Activated CD4-positive, alpha-beta T cell treated with anti-CD3 and anti-CD28 coated beads for 36 hours (primary cell): ENCODE measurements at regions not wholly inside any gene's neighbourhood (a gene's known extent, or its start where the extent isn't known, plus 50 kb on each side); places are given as distances from the start of the nearest gene placed in this dataset.

Experiments
- ATAC-seq: fragments of 200-7000 bp; cut with Tn5 transposase; one replicate; pipeline ENCODE4 v1.10.0; 2021; ENCODE audit warnings: mild to moderate bottlenecking, moderate library complexity
- CTCF ChIA-PET: fragments of 350-600 bp; sonication (Branson Sonifier 250); formaldehyde crosslinking; loops from one replicate; lab custom pipeline; 2021; ENCODE audit warnings: antibody characterized with exemption; lab: Charles Lee
- POLR2A ChIA-PET: fragments of 350-600 bp; sonication (Branson Sonifier 250); formaldehyde crosslinking; loops from one replicate; lab custom pipeline; 2021; ENCODE audit warnings: antibody characterized with exemption, inconsistent platforms; lab: Charles Lee
- DNase-seq: peaks from one replicate; pipeline ENCODE4 v3.0.0-alpha.2; 2020
- H3K27ac Mint-ChIP-seq: one replicate; pipeline ENCODE4 v1.8.0; 2021; ENCODE audit warnings: mixed read lengths
- H3K27me3 Mint-ChIP-seq: one replicate; pipeline ENCODE4 v1.8.0; 2021; ENCODE audit warnings: mixed read lengths
- H3K36me3 Mint-ChIP-seq: one replicate; pipeline ENCODE4 v1.8.0; 2021; ENCODE audit warnings: low read depth, mixed read lengths
- H3K4me1 Mint-ChIP-seq: one replicate; pipeline ENCODE4 v1.8.0; 2021; ENCODE audit warnings: mixed read lengths
- H3K4me3 Mint-ChIP-seq: one replicate; pipeline ENCODE4 v1.8.0; 2021; ENCODE audit warnings: mild to moderate bottlenecking, moderate library complexity, mixed read lengths
- H3K9me3 Mint-ChIP-seq: one replicate; pipeline ENCODE4 v1.8.0; 2021; ENCODE audit warnings: low read depth, mixed read lengths
- intact Hi-C, 2 experiments: fragments of 100-400 bp; cut with DNase I in 1 of 2; cut with micrococcal nuclease in 1 of 2; formaldehyde crosslinking; loops; one replicate each; pipeline versions ENCODE4 v1.14.2 to v1.15.1; 2022 to 2024; cut with DNase I, micrococcal nuclease

DNA sequence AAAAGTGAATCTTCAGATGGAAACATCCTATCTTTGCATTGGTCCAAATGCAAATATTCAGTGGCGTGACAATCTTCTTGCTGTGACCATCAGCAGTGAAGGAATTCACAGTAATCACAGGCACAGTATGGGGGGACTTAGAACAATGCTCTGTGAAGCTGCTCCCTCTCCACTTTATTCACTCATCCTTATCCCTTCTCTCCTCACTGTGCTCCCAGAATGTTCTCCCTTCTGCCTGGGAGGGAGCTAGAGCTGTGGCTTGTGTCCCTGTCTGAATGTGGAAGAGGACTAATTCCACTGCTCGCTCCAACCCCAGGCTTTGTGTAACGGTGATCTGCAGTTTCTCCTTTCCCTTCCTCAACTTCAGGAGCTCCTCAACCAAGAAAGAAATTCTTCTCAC, 243.7 kb downstream of the ALDH8A1 start:
- ChIA-PET CTCF (interaction anchor here (0.7 to 1.1 kb wide), 3 partner anchors 21 to 479 kb away, joined by 3 to 4 read pairs (median 3); no protein-coding TSS in a partner anchor), POLR2A (no interaction called here)
- Mint-ChIP-seq H3K27me3 (peaks cover 14% of the 10 kb centered on the region), H3K4me1 (no peaks in the 10 kb centered on the region), H3K4me3 (no peak overlapping the region), H3K36me3 (no peaks in the 10 kb centered on the region), H3K27ac (no peak overlapping the region), H3K9me3 (no peaks in the 10 kb centered on the region)
- intact Hi-C loops, result no loop called here
- ATAC-seq (no peak), DNase-seq (no peak)

DNA sequence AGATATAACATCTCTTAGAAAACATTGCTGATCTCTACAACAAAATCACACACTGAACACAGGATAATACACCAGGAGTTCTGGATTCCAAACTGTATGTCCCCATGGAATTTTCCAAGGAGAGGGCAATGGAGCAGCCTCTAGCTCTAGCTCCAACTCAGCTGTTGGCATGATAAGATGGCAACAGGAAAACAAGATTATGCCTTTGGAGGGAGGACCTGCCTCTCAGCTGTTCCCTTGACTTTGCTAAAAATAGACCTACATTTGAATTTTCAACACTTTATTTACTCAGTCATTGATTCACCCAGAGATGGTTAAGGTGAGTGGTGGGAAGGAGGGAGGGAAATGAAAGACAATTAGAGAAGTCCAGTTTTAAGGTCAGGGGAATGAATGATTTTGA, 246.7 kb downstream of the ALDH8A1 start:
- Mint-ChIP-seq H3K4me3 (no peak overlapping the region), H3K27me3 (peaks cover 13% of the 10 kb centered on the region), H3K36me3 (no peaks in the 10 kb centered on the region), H3K27ac (no peak overlapping the region), H3K4me1 (no peaks in the 10 kb centered on the region), H3K9me3 (no peaks in the 10 kb centered on the region)
- ATAC-seq (no peak), DNase-seq (no peak)
- ChIA-PET CTCF (interaction anchor here (0.9 kb wide), 1 partner anchor 22 kb away, joined by 3 read pairs; no protein-coding TSS in a partner anchor), POLR2A (no interaction called here)
- intact Hi-C loops, result no loop called here

DNA sequence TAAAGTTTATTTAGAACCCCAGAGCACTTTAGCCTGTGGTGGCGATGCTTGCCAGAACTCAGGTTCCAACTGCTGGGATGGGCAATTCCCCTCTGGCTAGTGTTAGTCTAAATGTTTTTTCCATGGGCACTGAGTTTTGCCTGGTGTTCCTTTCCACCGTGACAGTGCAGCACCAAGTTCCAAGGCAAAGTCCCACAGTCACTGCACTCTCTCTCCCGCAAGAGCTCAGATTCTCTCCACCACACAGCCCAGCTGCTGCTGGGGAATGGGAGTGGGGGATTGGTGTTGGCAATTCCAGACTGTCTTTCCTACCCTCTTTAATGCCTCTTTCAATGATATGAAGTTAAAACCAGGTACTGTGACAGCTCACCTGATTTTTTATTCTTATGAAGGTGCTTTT, 247.6 kb downstream of the ALDH8A1 start:
- Mint-ChIP-seq H3K36me3 (no peaks in the 10 kb centered on the region), H3K4me1 (no peaks in the 10 kb centered on the region), H3K4me3 (no peak overlapping the region), H3K27ac (no peak overlapping the region), H3K27me3 (peaks cover 12% of the 10 kb centered on the region), H3K9me3 (no peaks in the 10 kb centered on the region)
- CTCF ChIA-PET, result interaction anchor here (0.9 kb wide), 1 partner anchor 21 kb away, joined by 3 read pairs; no protein-coding TSS in a partner anchor
- no peak for ATAC-seq
- intact Hi-C loops, result no loop called here
- POLR2A ChIA-PET, result no interaction called here
- no peak for DNase-seq

DNA sequence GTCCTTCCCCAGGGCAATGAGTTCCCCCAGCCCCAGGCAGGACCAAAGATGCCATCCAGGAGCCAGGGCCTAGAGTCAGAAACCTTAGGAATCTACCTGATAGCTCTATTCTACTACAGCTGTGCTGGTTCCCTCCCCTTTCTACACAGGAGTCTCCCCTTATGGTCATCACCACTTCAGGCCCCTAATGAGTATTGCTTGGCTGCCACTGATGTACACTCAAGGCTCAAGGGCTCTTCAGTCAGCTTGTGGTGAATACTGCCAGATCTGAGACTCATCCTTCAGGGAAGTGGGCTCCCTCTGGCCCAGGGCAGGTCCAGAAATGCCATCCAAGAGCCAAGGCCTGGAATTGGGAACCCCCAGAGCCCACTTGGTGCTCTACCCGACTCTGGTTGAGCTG, 248.6 kb downstream of the ALDH8A1 start:
- Mint-ChIP-seq H3K27me3 (peaks cover 13% of the 10 kb centered on the region), H3K27ac (no peak overlapping the region), H3K4me1 (no peaks in the 10 kb centered on the region), H3K4me3 (no peak overlapping the region), H3K36me3 (no peaks in the 10 kb centered on the region), H3K9me3 (no peaks in the 10 kb centered on the region)
- ChIA-PET POLR2A (no interaction called here), CTCF (no interaction called here)
- intact Hi-C loops, result no loop called here
- no peak for ATAC-seq
- no peak for DNase-seq

DNA sequence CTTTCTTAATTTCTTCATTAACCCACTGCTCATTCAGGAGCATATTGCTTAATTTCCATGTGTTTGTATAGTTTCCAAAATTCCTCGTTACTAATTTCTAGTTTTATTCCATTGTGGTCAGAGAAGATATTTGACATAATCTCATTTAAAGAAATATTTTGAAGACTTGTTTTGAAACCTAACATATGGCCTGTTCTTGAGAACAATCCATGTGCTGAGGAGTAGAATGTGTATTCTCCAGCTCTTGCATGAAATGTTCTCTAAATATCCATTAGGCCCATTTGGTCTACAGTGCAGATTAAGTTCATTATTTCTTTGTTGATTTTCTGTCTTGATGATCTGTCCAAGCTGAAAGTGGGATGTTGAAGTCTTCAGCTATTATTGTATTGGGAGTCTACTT, 251.7 kb downstream of the ALDH8A1 start:
- intact Hi-C loops, result no loop called here
- no peak for DNase-seq
- no peaks in the 10 kb centered on the region for H3K36me3 Mint-ChIP-seq
- CTCF ChIA-PET, result interaction anchor here (0.6 kb wide), 2 partner anchors 32 to 59 kb away, joined by 3 to 6 read pairs; no protein-coding TSS in a partner anchor
- POLR2A ChIA-PET, result no interaction called here
- no peak overlapping the region for H3K4me3 Mint-ChIP-seq
- ATAC-seq, result no peak
- no peaks in the 10 kb centered on the region for H3K9me3 Mint-ChIP-seq
- no peaks in the 10 kb centered on the region for H3K4me1 Mint-ChIP-seq
- H3K27ac Mint-ChIP-seq, result no peak overlapping the region
- peaks cover 7% of the 10 kb centered on the region for H3K27me3 Mint-ChIP-seq

DNA sequence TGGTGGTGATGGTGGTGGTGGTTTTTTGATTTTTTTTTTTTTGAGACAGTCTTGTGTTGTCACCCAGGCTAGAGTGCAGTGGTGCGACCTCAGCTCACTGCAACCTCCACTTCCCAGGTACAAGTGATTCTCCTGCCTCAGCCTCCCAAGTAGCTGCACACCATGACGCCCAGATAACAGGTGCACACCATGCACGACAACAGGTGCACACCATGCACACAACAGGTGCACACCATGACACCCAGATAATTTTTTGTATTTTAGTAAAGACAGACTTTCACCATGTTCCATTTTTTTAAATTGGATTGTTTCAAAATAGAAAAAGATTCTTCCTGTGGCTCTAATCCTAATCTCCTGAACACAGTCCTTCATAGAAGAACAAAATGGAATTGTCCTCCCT, 257.9 kb downstream of the ALDH8A1 start:
- H3K4me3 Mint-ChIP-seq, result no peak overlapping the region
- no peaks in the 10 kb centered on the region for H3K9me3 Mint-ChIP-seq
- ATAC-seq (no peak), DNase-seq (no peak)
- H3K27ac Mint-ChIP-seq, result no peak overlapping the region
- H3K36me3 Mint-ChIP-seq, result no peaks in the 10 kb centered on the region
- H3K27me3 Mint-ChIP-seq, result peaks cover 13% of the 10 kb centered on the region
- CTCF ChIA-PET, result no interaction called here
- POLR2A ChIA-PET, result no interaction called here
- no peaks in the 10 kb centered on the region for H3K4me1 Mint-ChIP-seq
- intact Hi-C loops, result no loop called here

DNA sequence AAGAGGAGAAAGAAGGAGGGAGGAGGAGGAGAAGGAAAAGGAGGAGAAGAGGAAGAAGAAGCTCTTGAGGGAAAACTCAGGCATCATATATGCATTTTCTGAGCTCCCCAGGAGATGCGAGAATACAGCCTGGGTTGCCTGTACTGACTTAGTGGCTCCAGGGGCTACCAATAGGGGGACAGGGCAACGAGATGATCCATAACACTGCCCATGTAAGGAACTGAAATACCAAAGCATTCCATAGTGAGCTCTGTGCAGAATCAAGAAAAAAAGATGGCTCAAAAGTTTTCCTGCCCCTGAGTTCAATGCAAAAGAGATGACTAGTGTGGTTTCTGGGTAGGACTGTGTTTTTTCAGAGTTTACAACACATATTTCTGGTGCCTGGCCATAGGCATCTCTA, 258.7 kb downstream of the ALDH8A1 start:
- intact Hi-C loops, result no loop called here
- Mint-ChIP-seq H3K27ac (no peak overlapping the region), H3K27me3 (peaks cover 9% of the 10 kb centered on the region), H3K36me3 (no peaks in the 10 kb centered on the region), H3K9me3 (no peaks in the 10 kb centered on the region), H3K4me3 (no peak overlapping the region), H3K4me1 (no peaks in the 10 kb centered on the region)
- CTCF ChIA-PET, result no interaction called here
- DNase-seq (no peak), ATAC-seq (no peak)
- POLR2A ChIA-PET, result no interaction called here

DNA sequence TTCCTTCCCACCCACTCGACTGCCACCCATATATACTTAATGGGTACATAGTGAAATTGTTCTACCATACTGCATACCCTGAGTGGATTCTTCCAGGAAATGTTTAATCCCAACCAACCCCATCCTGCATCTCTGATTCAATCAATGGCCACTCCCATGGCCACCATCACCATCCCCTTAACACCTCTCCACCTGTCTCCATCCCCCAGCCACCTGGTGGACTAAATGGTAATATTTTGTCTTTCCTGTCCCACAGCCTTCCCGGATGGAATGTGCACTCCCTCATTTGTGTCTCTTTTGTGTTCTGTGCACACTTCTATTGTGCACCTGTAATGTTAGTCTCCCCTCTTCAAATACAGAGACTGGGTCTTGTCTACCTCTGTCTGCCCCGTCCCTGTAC, 259.9 kb downstream of the ALDH8A1 start:
- intact Hi-C loops, result no loop called here
- DNase-seq, result no peak
- ChIA-PET CTCF (no interaction called here), POLR2A (interaction anchor here (0.7 kb wide), 1 partner anchor 473 kb away, joined by 3 read pairs; no protein-coding TSS in a partner anchor)
- H3K27ac Mint-ChIP-seq, result no peak overlapping the region
- H3K27me3 Mint-ChIP-seq, result peaks cover 11% of the 10 kb centered on the region
- no peak overlapping the region for H3K4me3 Mint-ChIP-seq
- no peaks in the 10 kb centered on the region for H3K9me3 Mint-ChIP-seq
- no peaks in the 10 kb centered on the region for H3K36me3 Mint-ChIP-seq
- H3K4me1 Mint-ChIP-seq, result no peaks in the 10 kb centered on the region
- no peak for ATAC-seq

DNA sequence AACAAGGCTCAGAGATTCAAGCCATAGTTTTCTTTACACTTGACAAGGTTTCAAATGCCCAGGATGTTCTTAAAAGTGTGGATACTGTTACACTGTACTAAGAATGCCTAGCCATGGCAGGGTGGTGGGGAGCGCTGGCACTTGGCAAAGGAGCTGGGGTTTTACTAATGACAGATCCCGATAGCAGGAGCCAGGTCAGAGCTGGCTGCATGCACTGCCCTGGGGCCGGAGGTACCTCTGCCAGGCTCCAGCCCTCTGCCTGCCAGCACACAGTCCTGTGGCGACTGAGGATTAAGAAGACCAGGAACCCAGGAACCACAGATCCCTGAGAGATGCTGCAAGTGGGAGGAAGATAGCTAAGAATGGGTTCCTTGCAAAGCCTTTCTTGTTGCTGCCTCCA, 260.3 kb downstream of the ALDH8A1 start:
- ATAC-seq, result no peak
- no peaks in the 10 kb centered on the region for H3K4me1 Mint-ChIP-seq

DNA sequence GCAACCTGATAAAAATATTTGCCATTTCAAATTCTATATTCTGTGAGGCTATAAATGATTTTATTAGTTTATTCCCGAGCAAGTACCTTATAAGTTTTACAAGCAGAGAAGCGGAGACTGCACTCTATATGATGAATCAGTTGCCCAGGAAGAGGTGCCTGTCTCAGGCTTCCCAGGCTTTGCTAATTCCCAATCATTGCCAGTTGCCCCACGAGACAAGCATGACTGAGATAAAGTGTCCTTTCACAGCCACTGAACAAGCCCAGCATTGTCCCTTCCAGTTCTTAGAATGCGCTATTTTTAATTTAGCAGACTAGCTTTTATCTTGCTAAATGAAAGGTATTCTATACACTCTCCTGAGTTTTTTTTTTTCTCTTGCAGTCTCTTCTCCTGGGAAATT, 260.7 kb downstream of the ALDH8A1 start:
- POLR2A ChIA-PET, result interaction anchor here (0.6 to 0.7 kb wide), 2 partner anchors 51 to 474 kb away, joined by 3 to 6 read pairs; no protein-coding TSS in a partner anchor
- Mint-ChIP-seq H3K4me3 (no peak overlapping the region), H3K36me3 (no peaks in the 10 kb centered on the region), H3K9me3 (no peaks in the 10 kb centered on the region), H3K27me3 (peaks cover 13% of the 10 kb centered on the region), H3K4me1 (no peaks in the 10 kb centered on the region), H3K27ac (no peak overlapping the region)
- CTCF ChIA-PET, result no interaction called here
- DNase-seq, result no peak
- no peak for ATAC-seq
- intact Hi-C loops, result no loop called here

More for the DNA sequence above, 260.3 kb downstream of the ALDH8A1 start:
- ChIA-PET POLR2A (interaction anchor here (0.7 kb wide), 1 partner anchor 474 kb away, joined by 3 read pairs; no protein-coding TSS in a partner anchor), CTCF (no interaction called here)
- H3K4me3 Mint-ChIP-seq, result no peak overlapping the region
- DNase-seq, result no peak
- no peak overlapping the region for H3K27ac Mint-ChIP-seq
- H3K36me3 Mint-ChIP-seq, result no peaks in the 10 kb centered on the region
- H3K27me3 Mint-ChIP-seq, result peaks cover 13% of the 10 kb centered on the region
- intact Hi-C loops, result no loop called here
- H3K9me3 Mint-ChIP-seq, result no peaks in the 10 kb centered on the region

DNA sequence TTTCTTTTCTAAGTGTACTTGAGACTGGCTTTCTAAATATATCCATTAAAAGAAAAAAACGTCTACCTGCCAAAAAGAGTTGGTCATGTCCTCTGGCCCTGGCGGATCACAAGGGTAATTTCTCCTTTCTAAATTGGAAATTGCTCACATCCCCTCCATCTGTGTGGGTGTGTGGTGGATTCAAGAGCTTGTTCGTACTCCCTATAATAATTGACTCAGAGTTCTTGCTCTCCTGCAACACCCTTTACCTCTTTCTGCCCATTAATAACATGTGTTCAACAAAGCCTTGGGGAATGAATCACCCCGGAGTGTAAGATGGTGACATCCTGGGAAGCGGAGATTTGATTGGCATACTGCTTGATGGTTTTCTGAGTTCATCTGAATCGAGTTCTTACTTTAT, 263.8 kb downstream of the ALDH8A1 start:
- DNase-seq, result no peak
- CTCF ChIA-PET, result interaction anchor here (1.0 kb wide), 1 partner anchor 20 kb away, joined by 4 read pairs; no protein-coding TSS in a partner anchor
- H3K4me3 Mint-ChIP-seq, result no peak overlapping the region

DNA sequence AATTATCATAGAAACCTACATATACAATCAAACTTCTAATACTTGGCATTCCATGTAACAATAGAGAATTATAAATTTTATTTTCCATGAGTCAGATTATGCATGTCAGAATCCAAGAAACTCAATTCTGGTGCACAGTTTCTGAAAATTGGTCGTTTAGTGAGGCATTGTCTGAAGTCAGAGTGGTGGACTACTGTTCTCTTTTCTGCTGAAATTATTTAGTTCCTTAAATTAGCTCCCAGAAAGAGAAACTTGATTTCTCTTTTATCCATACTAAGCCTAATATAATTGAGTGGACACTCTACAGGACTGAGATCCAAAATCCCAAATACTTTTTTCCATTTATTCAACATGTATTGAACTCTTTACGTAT, 265.5 kb downstream of the ALDH8A1 start:
- no peaks in the 10 kb centered on the region for H3K9me3 Mint-ChIP-seq
- POLR2A ChIA-PET, result no interaction called here
- CTCF ChIA-PET, result interaction anchor here (0.5 to 1.5 kb wide), 2 partner anchors 138 to 256 kb away, joined by 3 read pairs; no protein-coding TSS in a partner anchor
- DNase-seq, result no peak
- no peaks in the 10 kb centered on the region for H3K4me1 Mint-ChIP-seq
- no peak for ATAC-seq
- H3K27me3 Mint-ChIP-seq, result peaks cover 5% of the 10 kb centered on the region
- H3K27ac Mint-ChIP-seq, result no peak overlapping the region
- H3K36me3 Mint-ChIP-seq, result no peaks in the 10 kb centered on the region
- no peak overlapping the region for H3K4me3 Mint-ChIP-seq
- intact Hi-C loops, result no loop called here

More for the DNA sequence above, 263.8 kb downstream of the ALDH8A1 start:
- POLR2A ChIA-PET, result no interaction called here
- no peak for ATAC-seq
- H3K27me3 Mint-ChIP-seq, result peaks cover 10% of the 10 kb centered on the region
- no peaks in the 10 kb centered on the region for H3K4me1 Mint-ChIP-seq
- H3K9me3 Mint-ChIP-seq, result no peaks in the 10 kb centered on the region
- intact Hi-C loops, result no loop called here
- H3K27ac Mint-ChIP-seq, result no peak overlapping the region
- no peaks in the 10 kb centered on the region for H3K36me3 Mint-ChIP-seq
